K562 (cell line): ENCODE measurements at regions not wholly inside any gene's neighbourhood (a gene's known extent, or its start where the extent isn't known, plus 50 kb on each side); places are given as distances from the start of the nearest gene placed in this dataset.

Source experiments
- ATAC-seq: fragments of 200-7000 bp; cut with Tn5 transposase; 3 replicates; pipeline ENCODE4 v1.9.1; 2020; ENCODE audit warnings: moderate library complexity
- BruUV-seq: library from RNA; stranded (reverse); fragments of 400-500 nt; replicated peaks from 2 replicates; lab custom pipeline; 2021; lab: Mats Ljungman, UMichigan
- CTCF ChIA-PET: fragments of 300-600 bp; formaldehyde crosslinking; extraction: SDS; loops from one replicate; lab custom pipeline; 2021; ENCODE audit warnings: low intra/inter-chr PET ratio; lab: Yijun Ruan, JAX
- POLR2A ChIA-PET: fragments of 300-600, 350-650 bp; sonication (Branson Sonifier 250); formaldehyde crosslinking; extraction: SDS; loops from one replicate; lab custom pipeline; 2021; ENCODE audit warnings: antibody characterized with exemption, inconsistent platforms; lab: Yijun Ruan, JAX
- DNase-seq, 4 experiments: peaks; one replicate each; pipeline versions ENCODE4 v3.0.0 to v3.0.0-alpha.2; 2011 to 2018; ENCODE audit warnings: low spot score in 3 of 4, mixed read lengths in 3 of 4; ENCODE audit errors: extremely low read depth in 1 of 4
- FAIRE-seq: peaks from 2 replicates; lab custom pipeline; 2011; peaks lifted over from hg19 to GRCh38; lab: Jason Lieb, UNC
- H2AFZ ChIP-seq: 2 replicates; pipeline ENCODE4 v1.6.0; 2011; ENCODE audit warnings: low read depth, low read length, control low read depth, inconsistent platforms
- H3K27ac ChIP-seq: fragments of 200-600 bp; 3 replicates; pipeline ENCODE4 v1.8.0; 2011; ENCODE audit warnings: low read depth, mild to moderate bottlenecking, control low read depth, inconsistent platforms, low read length, moderate library complexity, mixed read lengths; ENCODE audit errors: extremely low read depth
- H3K27me3 ChIP-seq, 2 experiments: fragments of 300-600 bp in 1 of 2; 2 replicates in 1 of 2; 3 replicates in 1 of 2; pipeline versions ENCODE4 v1.6.0 to v1.8.0; 2011; ENCODE audit warnings: inconsistent platforms in 2 of 2, low read length in 2 of 2, mild to moderate bottlenecking in 1 of 2, mixed read lengths in 1 of 2, moderate library complexity in 1 of 2; ENCODE audit not compliant: control insufficient read depth in 2 of 2, insufficient read depth in 2 of 2
- H3K36me3 ChIP-seq: fragments of 300-600 bp; 3 replicates; pipeline ENCODE4 v1.8.0; 2011; ENCODE audit warnings: mild to moderate bottlenecking, low read length, inconsistent platforms; ENCODE audit not compliant: control insufficient read depth, insufficient read depth
- H3K4me1 ChIP-seq, 2 experiments: fragments of 200-600 bp in 1 of 2; replicated peaks in 1 of 2; 2 replicates in 1 of 2; 3 replicates in 1 of 2; pipeline versions ENCODE4 v1.5.1 to v1.8.0; 2011; ENCODE audit warnings: inconsistent platforms in 2 of 2, low read length in 2 of 2, mild to moderate bottlenecking in 1 of 2, mixed read lengths in 1 of 2, moderate library complexity in 1 of 2; ENCODE audit not compliant: control insufficient read depth in 2 of 2, insufficient read depth in 2 of 2
- H3K4me2 ChIP-seq: 2 replicates; pipeline ENCODE4 v1.6.1; 2011; ENCODE audit warnings: low read length, control low read depth, inconsistent platforms, mixed read lengths; ENCODE audit not compliant: insufficient read depth
- H3K4me3 ChIP-seq: fragments of 200-600 bp; sonication (generic), shearing (Covaris generic); 2 replicates; pipeline ENCODE4 v1.5.1; 2016; ENCODE audit warnings: control low read depth, inconsistent platforms
- H3K79me2 ChIP-seq: fragments of 200-600 bp; 3 replicates; pipeline ENCODE4 v1.8.0; 2011; ENCODE audit warnings: low read length, inconsistent platforms; ENCODE audit not compliant: control insufficient read depth, insufficient read depth
- H3K9ac ChIP-seq, 2 experiments: 2 replicates each; pipeline versions ENCODE4 v1.6.0 to v1.6.1; 2011; ENCODE audit warnings: low read depth in 2 of 2, low read length in 2 of 2, control low read depth in 1 of 2, inconsistent platforms in 1 of 2, mild to moderate bottlenecking in 1 of 2, mixed read lengths in 1 of 2; ENCODE audit not compliant: insufficient read depth in 1 of 2
- H3K9me1 ChIP-seq: one replicate; pipeline ENCODE4 v1.6.0; 2011; ENCODE audit warnings: inconsistent platforms, mild to moderate bottlenecking, low read length, moderate library complexity; ENCODE audit not compliant: control insufficient read depth, insufficient read depth
- H3K9me3 ChIP-seq: replicated peaks from 2 replicates; pipeline ENCODE4 v1.5.1; 2011; ENCODE audit warnings: low read depth, low read length, inconsistent platforms; ENCODE audit not compliant: control insufficient read depth, insufficient read depth
- H4K20me1 ChIP-seq: replicated peaks from 2 replicates; pipeline ENCODE4 v1.6.1; 2011; ENCODE audit warnings: low read length, inconsistent platforms, mixed read lengths; ENCODE audit not compliant: control insufficient read depth, insufficient read depth
- CTCF ChIP-seq, 3 experiments: IDR thresholded peaks in 2 of 3; conservative IDR thresholded peaks in 1 of 3; 2 replicates each; pipeline ENCODE4 v1.5.1; 2011 to 2012; ENCODE audit warnings: low read length in 3 of 3, mild to moderate bottlenecking in 3 of 3, control low read depth in 2 of 3, improper control_type of control experiment in 1 of 3, inconsistent platforms in 1 of 3, low read depth in 1 of 3, mixed read lengths in 1 of 3, moderate library complexity in 1 of 3; ENCODE audit not compliant: insufficient read depth in 2 of 3
- DEAF1 ChIP-seq: fragments of 450-650 bp; formaldehyde crosslinking; IDR thresholded peaks from 2 replicates; pipeline ENCODE4 v1.4.0; 2020; ENCODE audit warnings: mild to moderate bottlenecking, moderate library complexity
- ELK3 ChIP-seq: fragments of 450-650 bp; formaldehyde crosslinking; IDR thresholded peaks from 2 replicates; pipeline ENCODE4 v1.4.0; 2020; ENCODE audit warnings: mild to moderate bottlenecking
- FOXK2 ChIP-seq, 2 experiments: fragments of 450-650 bp; IDR thresholded peaks in 1 of 2; conservative IDR thresholded peaks in 1 of 2; 2 replicates each; pipeline ENCODE4 v1.6.1; 2016; ENCODE audit warnings: low read depth in 2 of 2, mild to moderate bottlenecking in 1 of 2
- FUS ChIP-seq: fragments of 200-400 bp; formaldehyde crosslinking; optimal IDR thresholded peaks from 2 replicates; pipeline ENCODE3; 2017; ENCODE audit warnings: low read depth, low read length
- POLR2A ChIP-seq: fragments of 450-650 bp; conservative IDR thresholded peaks from 2 replicates; pipeline ENCODE4 v1.6.1; 2016
- RAD21 ChIP-seq, 2 experiments: fragments of 250-450 bp in 1 of 2; fragments of 450-650 bp in 1 of 2; sonication (Bioruptor Pico) in 1 of 2; formaldehyde crosslinking in 1 of 2; IDR thresholded peaks in 1 of 2; conservative IDR thresholded peaks in 1 of 2; 2 replicates each; pipeline versions ENCODE4 v1.4.0 to v1.8.0; 2020 to 2022; ENCODE audit warnings: mild to moderate bottlenecking in 2 of 2, moderate library complexity in 1 of 2
- RBM17 ChIP-seq: fragments of 200-400 bp; formaldehyde crosslinking; IDR thresholded peaks from 2 replicates; pipeline ENCODE4 v1.6.1; 2017; ENCODE audit warnings: low read depth, mild to moderate bottlenecking, low read length, borderline replicate concordance
- SMARCB1 ChIP-seq: IDR thresholded peaks from 2 replicates; pipeline ENCODE4 v1.6.1; 2011; ENCODE audit warnings: improper control_type of control experiment, low read depth; ENCODE audit not compliant: insufficient read length
- STAG1 ChIP-seq: sonication (generic); formaldehyde crosslinking; IDR thresholded peaks from 2 replicates; pipeline ENCODE4 v1.5.0; 2020; ENCODE audit warnings: missing genetic modification reagents, borderline replicate concordance
- USF1 ChIP-seq: sonication (generic); formaldehyde crosslinking; IDR thresholded peaks from 2 replicates; pipeline ENCODE4 v1.9.0; 2022; ENCODE audit warnings: mild to moderate bottlenecking, missing genetic modification reagents
- ZNF282 ChIP-seq: sonication (generic); formaldehyde crosslinking; IDR thresholded peaks from 2 replicates; pipeline ENCODE4 v1.8.1; 2023; ENCODE audit warnings: missing genetic modification reagents
- WGBS: fragments of 100-300 bp; shearing (Covaris generic); methylation state at CpG from one replicate; pipeline ENCODE4 v1.1.6; 2016; ENCODE audit warnings: low coverage, mixed read lengths; ENCODE audit not compliant: insufficient coverage; ENCODE audit errors: missing lambda C conversion rate; 5-methylcytosine and 5-hydroxymethylcytosine counted together
- in situ Hi-C: fragments of 300-500 bp; cut with MboI; formaldehyde crosslinking; loops from 4 replicates; pipeline ENCODE4 v1.15.0; 2018; ENCODE audit warnings: inconsistent platforms, mixed read lengths
- intact Hi-C: fragments of 100-400 bp; cut with micrococcal nuclease; formaldehyde crosslinking; loops from 2 replicates; pipeline ENCODE4 v1.14.2; 2022
- TF ChIP-seq, protein P1 (sequence below): fragments of 250-450 bp; sonication (Bioruptor Pico); IDR thresholded peaks from 2 replicates; pipeline ENCODE4 v1.5.0; 2021; ENCODE audit warnings: mild to moderate bottlenecking, moderate library complexity

DNA sequence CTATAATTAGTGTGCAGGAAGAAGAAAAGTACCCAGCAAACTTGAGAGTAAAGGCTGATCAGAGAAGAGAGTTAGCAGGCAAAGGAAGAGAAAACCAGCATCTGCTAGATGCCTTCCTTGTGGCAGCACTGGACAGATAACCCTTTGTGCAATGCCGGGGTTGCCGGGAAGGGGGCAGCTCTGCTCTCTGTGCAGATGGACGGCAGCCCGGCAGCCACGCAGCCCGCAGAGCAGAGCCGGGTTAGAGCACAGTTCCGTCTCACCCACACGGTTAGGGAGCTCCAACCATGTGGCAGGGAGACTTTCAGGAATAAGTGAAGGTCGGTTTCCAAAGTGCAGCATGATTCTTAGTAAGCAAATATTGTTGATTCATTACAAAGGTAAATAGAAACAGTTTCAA lies 80.0 kb upstream of the RPS6KA2 start:
- in situ Hi-C loops = no loop called here
- 3% methylated on average over 10 of the region's 10 CpGs for WGBS
- ATAC-seq (peak; percentile 94), FAIRE-seq (no peak), DNase-seq (peak in 2 of 4 experiments; percentile 30 to 33)
- CTCF ChIA-PET = no interaction called here
- no peak overlapping the region for H3K4me3 ChIP-seq
- no peaks in the 10 kb centered on the region for H3K4me1 ChIP-seq
- H3K36me3 ChIP-seq = no peaks in the 10 kb centered on the region
- intact Hi-C loops = loop anchor here (10.0 kb wide), 1 partner anchor 432 kb away; no protein-coding TSS in a partner anchor
- POLR2A ChIA-PET = interaction anchor here (0.6 kb wide), 1 partner anchor 13 kb away, joined by 3 read pairs; no protein-coding TSS in a partner anchor
- no peak overlapping the region for H2AFZ ChIP-seq
- H3K9ac ChIP-seq = no peak overlapping the region
- no peaks in the 10 kb centered on the region for H3K9me3 ChIP-seq
- H3K4me2 ChIP-seq = no peak overlapping the region
- H3K79me2 ChIP-seq = no peaks in the 10 kb centered on the region
- H3K27ac ChIP-seq = no peak overlapping the region
- peaks cover 7 to 33% of the 10 kb centered on the region in 2 experiments; a peak in 4 of 5 replicates for H3K27me3 ChIP-seq
- H3K9me1 ChIP-seq = no peaks in the 10 kb centered on the region
- no peaks in the 10 kb centered on the region for H4K20me1 ChIP-seq
- no TSS peak for BruUV-seq
- no peak for TF ChIP-seq POLR2A
- TF ChIP-seq DEAF1 (CRISPR knock-in tag) = no peak
- TF ChIP-seq SMARCB1 = no peak
- TF ChIP-seq, protein P1, sequence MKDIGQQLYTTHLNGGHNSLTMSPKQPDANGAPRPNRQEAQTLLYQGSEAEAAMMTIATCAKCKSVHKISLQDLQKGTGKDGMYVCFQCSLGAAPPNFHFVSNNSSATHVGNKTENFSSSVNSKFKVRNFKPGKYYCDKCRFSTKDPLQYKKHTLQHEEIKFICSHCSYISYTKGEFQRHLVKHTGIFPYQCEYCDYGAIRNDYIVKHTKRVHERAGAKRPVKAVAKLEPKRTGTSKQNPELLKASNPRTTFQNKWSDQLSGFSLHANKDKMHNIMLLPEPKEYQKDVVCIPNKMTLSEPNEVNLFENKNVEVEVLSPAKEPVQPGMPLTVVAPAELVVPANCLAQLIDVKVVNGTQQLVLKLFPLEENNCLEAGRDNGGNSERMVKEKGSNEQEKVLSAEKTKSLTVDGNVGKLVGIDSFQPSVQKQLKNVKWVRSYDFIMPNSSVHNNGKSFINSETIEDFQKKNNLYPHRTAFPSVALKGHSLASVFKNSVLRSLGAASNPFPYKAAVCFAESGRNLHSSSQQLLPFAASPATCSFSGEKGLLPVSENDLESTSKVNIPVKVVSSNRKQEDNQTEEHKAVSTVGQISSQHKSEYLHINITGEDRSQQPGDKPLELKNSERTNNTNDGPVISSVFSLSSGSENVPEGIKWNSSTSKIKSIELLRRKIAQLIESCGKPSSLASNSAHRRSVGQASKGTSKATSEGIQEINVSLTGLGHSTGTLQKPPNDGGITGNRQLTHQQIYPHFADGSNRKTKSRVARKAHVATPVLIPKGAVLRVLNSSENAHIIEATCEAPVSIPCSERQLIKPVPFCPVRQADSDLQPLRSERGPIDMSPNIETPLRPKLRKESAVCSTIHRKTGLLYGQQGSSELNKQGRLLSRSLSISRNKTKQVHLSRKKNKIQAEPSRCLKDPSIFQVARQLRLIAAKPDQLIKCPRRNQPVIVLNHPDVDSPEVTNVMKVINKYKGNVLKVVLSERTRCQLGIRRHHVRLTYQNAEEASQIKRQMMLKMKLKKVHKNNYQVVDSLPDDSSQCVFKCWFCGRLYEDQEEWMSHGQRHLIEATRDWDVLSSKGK (CRISPR knock-in tag) = no peak
- TF ChIP-seq RAD21 (CRISPR knock-in tag; conservative IDR thresholded peaks at IDR 0.05 in 1 of 2, IDR thresholded peaks at IDR 0.05 in 1 of 2) = peak in 1 of 2 experiments; percentile 45; a peak in 2 of 4 replicates
- TF ChIP-seq RBM17 = no peak
- TF ChIP-seq FUS = no peak
- no peak for TF ChIP-seq USF1
- peak; percentile 43; the same call in 1 of the 2 replicates for TF ChIP-seq STAG1 (CRISPR knock-in tag)
- no peak for TF ChIP-seq ELK3 (CRISPR knock-in tag)
- no peak for TF ChIP-seq FOXK2 (conservative IDR thresholded peaks at IDR 0.05 in 1 of 2, IDR thresholded peaks at IDR 0.05 in 1 of 2; ENCODE audit: low read depth in 2 of 2)
- no peak for TF ChIP-seq ZNF282 (CRISPR knock-in tag)
- TF ChIP-seq CTCF (IDR thresholded peaks at IDR 0.05 in 2 of 3, conservative IDR thresholded peaks at IDR 0.05 in 1 of 3; ENCODE audit: insufficient read depth in 2 of 3, low read depth in 1 of 3, low read length in 3 of 3) = peak; percentile 46 to 58 (median 52); a peak in 5 of 6 replicates
